Glutamatergic neuron (in vitro differentiated cells): ENCODE measurements at regions not wholly inside any gene's neighbourhood (a gene's known extent, or its start where the extent isn't known, plus 50 kb on each side); places are given as distances from the start of the nearest gene placed in this dataset.

Experiments used
- DNase-seq: peaks from one replicate; pipeline ENCODE4 v3.0.0; 2022
- H3K27ac Mint-ChIP-seq: one replicate; pipeline ENCODE4 v1.8.0; 2020; ENCODE audit warnings: mild to moderate bottlenecking, mixed read lengths, inconsistent platforms; ENCODE audit not compliant: unreplicated experiment
- H3K27me3 Mint-ChIP-seq: one replicate; pipeline ENCODE4 v1.8.0; 2020; ENCODE audit warnings: mild to moderate bottlenecking, moderate library complexity, mixed read lengths, inconsistent platforms; ENCODE audit not compliant: unreplicated experiment
- H3K36me3 Mint-ChIP-seq: one replicate; pipeline ENCODE4 v1.8.0; 2020; ENCODE audit warnings: mild to moderate bottlenecking, mixed read lengths, inconsistent platforms; ENCODE audit not compliant: unreplicated experiment
- H3K4me1 Mint-ChIP-seq: one replicate; pipeline ENCODE4 v1.8.0; 2020; ENCODE audit warnings: mild to moderate bottlenecking, low read depth, mixed read lengths, inconsistent platforms; ENCODE audit not compliant: unreplicated experiment
- H3K4me3 Mint-ChIP-seq: one replicate; pipeline ENCODE4 v1.8.0; 2020; ENCODE audit warnings: mild to moderate bottlenecking, mixed read lengths, inconsistent platforms; ENCODE audit not compliant: unreplicated experiment
- H3K9me3 Mint-ChIP-seq: one replicate; pipeline ENCODE4 v1.8.0; 2020; ENCODE audit warnings: mild to moderate bottlenecking, moderate library complexity, mixed read lengths, inconsistent platforms; ENCODE audit not compliant: unreplicated experiment
- CTCF ChIP-seq: fragments of 200-600 bp; sonication (generic); IDR thresholded peaks from one replicate; pipeline ENCODE4 v1.5.0; 2021; ENCODE audit not compliant: partially characterized antibody, unreplicated experiment

DNA sequence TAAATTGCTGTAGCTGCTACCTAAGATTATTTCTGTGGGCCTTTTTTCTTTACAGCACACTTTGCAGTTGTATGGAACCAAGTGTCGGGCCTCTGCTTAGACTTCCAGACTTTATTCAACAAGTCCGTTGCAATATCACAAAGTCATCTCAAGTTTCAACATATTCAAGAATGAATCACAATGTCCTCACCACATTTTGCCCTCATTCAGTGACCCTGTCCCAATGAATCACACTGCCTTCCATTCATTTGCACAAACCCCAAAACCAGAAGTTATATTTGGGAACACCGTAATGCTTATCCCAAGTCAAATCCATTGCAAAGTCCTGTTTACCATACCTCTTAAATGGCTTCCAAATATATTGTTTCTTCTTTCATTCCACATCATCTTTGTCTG is 439.6 kb downstream of the CSNK1G3 start:
- no peak for DNase-seq
- TF ChIP-seq CTCF: no peak
- H3K27ac Mint-ChIP-seq: no peak overlapping the region
- H3K9me3 Mint-ChIP-seq: no peaks in the 10 kb centered on the region
- peaks cover 3% of the 10 kb centered on the region for H3K4me1 Mint-ChIP-seq
- H3K4me3 Mint-ChIP-seq: no peak overlapping the region
- no peaks in the 10 kb centered on the region for H3K36me3 Mint-ChIP-seq
- H3K27me3 Mint-ChIP-seq: peaks cover 2% of the 10 kb centered on the region

- no peak for DNase-seq
- Mint-ChIP-seq H3K36me3 (no peaks in the 10 kb centered on the region), H3K4me1 (peaks cover 3% of the 10 kb centered on the region), H3K4me3 (no peak overlapping the region), H3K27ac (no peak overlapping the region), H3K9me3 (no peaks in the 10 kb centered on the region), H3K27me3 (peaks cover 2% of the 10 kb centered on the region)
- no peak for TF ChIP-seq CTCF
These were observed 439.0 kb downstream of the CSNK1G3 start for GRCh38 chr5:123950701-123951581.

DNA sequence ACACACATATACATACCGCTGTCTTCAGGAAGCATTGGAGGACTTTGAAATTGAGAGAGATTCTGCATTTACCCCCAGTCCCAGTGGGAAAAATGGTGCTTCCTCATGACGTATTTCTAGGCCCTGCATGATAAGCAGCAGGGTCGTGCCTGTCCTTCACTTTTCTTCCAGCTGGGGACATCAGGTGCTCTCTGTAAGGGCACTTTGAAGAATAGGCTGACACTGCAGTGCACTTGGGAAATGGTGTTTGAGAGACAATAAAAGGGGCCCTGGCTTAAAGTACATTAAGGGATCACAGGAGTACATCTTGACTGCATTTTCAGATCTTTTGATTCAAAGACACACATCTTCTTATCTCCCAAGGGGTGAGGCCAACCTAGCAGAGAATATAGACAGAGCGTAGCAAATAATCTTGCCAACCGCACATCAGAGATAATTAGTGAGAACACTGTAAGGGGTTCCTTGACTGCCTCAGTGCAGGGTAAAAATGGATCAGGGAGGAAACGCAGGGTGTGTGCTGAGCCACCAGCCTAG is 437.9 kb downstream of the CSNK1G3 start:
- Mint-ChIP-seq H3K9me3 (no peaks in the 10 kb centered on the region), H3K36me3 (no peaks in the 10 kb centered on the region), H3K27ac (peak overlapping the region; percentile 33), H3K4me3 (no peak overlapping the region), H3K4me1 (peaks cover 3% of the 10 kb centered on the region), H3K27me3 (no peaks in the 10 kb centered on the region)
- peak; percentile 21 for DNase-seq
- no peak for TF ChIP-seq CTCF

DNA sequence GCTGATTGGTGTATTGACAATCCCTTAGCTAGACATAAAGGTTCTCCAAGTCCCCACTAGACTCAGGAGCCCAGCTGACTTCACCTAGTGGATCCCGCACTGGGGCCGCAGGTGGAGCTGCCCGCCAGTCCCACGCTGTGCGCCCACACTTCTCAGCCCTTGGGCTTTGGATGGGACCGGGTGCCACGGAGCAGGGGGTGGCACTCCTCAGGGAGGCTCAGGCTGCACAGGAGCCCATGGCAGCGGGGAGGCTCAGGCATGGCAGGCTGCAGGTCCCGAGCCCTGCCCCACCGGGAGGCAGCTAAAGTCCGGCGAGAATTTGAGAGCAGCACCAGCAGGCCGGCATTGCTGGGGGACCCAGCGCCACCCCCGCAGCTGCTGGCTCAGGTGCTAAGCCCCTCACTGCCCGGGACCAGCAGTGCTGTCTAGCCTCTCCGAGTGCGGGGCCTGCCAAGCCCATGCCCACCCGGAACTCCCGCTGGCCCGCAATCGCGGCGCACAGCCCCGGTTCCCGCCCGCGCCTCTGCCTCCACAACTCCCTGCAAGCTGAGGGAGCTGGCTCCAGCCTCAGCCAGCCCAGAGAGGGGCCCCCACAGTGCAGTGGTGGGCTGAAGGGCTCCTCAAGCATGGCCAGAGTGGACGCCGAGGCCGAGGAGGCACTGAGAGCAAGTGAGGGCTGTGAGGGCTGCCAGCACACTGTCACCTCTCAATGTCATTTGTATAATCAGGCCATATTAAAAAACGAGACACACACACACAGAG is 437.2 kb downstream of the CSNK1G3 start:
- H3K9me3 Mint-ChIP-seq: no peaks in the 10 kb centered on the region
- no peak for DNase-seq
- no peak overlapping the region for H3K4me3 Mint-ChIP-seq
- H3K4me1 Mint-ChIP-seq: peaks cover 3% of the 10 kb centered on the region
- H3K27me3 Mint-ChIP-seq: no peaks in the 10 kb centered on the region
- no peaks in the 10 kb centered on the region for H3K36me3 Mint-ChIP-seq
- TF ChIP-seq CTCF: no peak
- H3K27ac Mint-ChIP-seq: no peak overlapping the region
